HG03095 (cell line): ENCODE measurements at regions not wholly inside any gene's neighbourhood (a gene's known extent, or its start where the extent isn't known, plus 50 kb on each side); places are given as distances from the start of the nearest gene placed in this dataset.

ENCODE experiments used
- ATAC-seq: cut with Tn5 transposase; IDR thresholded peaks from one replicate; pipeline ENCODE4 v1.9.1; 2021; ENCODE audit warnings: moderate library complexity; ENCODE audit not compliant: unreplicated experiment

- no peak for ATAC-seq
Observed at GRCh38 chr12:126855768-126856167, 1411.2 kb upstream of the TMEM132C start.

GRCh38 chr12:126856958-126857357 is 1410.0 kb upstream of the TMEM132C start:
- no peak for ATAC-seq

DNA sequence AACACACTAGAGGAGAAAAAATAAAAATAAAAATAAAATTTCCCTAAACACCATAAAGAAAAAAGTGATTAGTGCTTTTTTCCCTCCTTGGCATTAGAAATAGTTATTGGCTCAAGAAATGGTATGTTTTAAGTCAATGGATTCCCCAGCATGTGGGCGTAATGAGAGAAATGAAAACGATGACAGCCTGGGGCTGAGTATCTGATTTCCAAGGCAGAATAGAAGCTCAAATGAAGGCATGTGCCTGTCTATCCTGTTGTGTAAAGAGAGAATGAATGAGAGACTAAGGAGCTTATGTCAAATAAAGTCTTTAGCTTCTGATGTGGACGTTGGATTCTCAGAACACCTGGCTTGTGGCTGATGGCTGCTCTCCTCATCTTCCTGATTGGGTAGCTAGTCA is 1408.4 kb upstream of the TMEM132C start:
- ATAC-seq: no peak

- no peak for ATAC-seq
Observed at GRCh38 chr12:126860210-126860609, 1406.8 kb upstream of the TMEM132C start.

GRCh38 chr12:126862500-126862899 is 1404.5 kb upstream of the TMEM132C start:
- no peak for ATAC-seq

- ATAC-seq: no peak
Observed at GRCh38 chr12:126869644-126870043, 1397.3 kb upstream of the TMEM132C start.

DNA sequence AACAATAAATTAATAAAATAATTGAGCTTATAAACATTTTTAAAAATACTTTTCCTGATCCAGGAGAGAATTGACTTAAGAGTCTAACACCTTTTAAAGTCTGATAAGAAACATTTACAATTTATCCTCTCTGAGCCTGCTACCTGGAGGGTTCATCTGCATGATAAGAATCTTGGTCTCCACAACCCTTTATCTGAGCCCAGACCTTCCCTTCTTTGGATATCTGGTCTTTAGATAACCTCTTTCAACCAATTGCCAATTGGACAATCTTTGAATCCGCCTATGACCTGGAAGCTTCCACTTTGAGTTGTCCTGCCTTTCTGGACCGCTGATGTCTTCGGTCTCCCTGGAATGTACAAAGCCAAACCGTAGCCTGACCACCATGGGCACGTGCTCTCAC is 1393.3 kb upstream of the TMEM132C start:
- ATAC-seq: no peak

DNA sequence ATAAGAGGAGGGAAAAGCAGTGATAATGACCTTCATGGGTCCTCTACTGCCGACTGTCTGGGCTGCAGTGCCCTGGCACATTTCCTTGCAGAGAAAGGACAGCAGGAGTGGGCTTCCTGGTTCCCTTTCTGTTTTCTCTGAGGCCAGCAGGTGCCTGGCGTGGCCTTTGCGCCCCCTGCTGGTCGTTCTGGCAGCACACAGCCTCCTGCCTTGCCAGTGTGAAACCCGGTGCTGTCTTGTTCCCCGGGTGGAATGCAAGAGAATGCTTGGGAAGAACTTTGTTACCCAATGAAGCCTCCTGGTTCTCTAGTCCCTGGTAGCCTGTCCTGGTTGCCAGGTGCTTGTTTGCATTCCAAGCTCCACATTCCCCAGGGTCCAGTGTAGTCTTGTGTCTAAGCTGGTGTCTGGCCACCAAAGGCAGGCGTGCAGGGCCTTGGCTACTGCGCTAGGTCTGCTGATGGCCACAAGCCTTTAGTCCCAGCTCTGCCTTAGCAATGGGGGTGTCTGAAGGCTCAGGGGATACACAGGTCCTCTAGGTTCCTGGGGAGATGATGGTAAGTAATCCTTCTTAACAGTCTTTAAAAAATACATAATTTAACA is 1392.4 kb upstream of the TMEM132C start:
- peak; percentile 81 for ATAC-seq

DNA sequence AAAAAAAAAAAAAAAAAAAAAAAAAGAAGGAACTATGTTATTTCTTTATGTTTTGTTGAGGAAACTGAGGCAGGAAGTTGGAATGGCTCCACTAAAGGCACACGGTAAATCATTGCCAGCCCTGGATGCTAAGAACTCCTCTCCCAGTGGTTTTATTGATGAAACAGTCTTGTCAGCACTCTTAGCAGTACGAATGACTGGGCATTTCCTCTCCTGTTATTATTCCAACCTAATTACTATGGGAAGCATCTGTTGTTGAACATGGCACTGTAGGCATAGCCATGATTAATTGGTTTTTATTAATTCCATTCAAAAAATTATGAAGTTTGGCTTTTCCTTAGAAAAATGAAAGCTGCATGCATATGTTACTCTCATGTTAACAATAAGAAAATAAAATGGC is 1387.1 kb upstream of the TMEM132C start:
- no peak for ATAC-seq

DNA sequence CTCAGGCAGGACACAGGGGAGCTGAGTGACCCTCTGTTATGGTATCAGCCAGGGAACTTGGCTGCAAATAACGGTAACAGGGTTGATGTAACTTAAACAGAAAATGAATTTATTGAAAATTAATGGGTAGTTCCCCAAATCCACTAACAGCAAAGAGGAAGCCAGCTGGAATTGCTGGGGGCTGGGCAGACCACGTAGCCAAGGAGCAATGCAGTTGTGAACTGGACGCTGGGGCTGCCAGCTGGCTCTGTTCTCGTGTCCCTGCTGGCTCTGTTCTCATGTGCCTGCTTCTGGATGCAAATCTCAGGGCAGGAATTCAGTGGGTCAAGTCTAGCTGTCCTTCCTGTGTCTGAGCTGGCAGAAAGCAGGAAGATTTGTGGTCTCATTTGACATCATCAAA is 1383.3 kb upstream of the TMEM132C start:
- ATAC-seq: no peak

DNA sequence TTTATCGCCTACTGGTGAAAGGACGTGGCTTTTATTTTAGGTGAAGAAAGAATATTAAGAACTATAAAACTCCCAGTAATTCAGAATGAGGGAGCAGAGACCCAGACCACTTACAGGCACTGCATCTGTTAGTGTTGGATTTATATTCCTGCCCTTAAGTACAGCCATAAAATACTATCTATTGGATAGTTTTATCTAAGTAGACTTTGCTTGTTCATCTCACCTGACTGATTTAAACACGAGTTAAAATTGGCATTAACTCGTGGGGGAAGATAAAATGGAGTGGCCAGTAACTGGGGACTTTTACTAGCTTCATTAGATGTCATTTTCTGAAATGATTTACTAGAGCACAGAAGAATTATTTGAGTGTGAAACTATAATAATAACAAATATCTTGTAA is 1377.5 kb upstream of the TMEM132C start:
- no peak for ATAC-seq

DNA sequence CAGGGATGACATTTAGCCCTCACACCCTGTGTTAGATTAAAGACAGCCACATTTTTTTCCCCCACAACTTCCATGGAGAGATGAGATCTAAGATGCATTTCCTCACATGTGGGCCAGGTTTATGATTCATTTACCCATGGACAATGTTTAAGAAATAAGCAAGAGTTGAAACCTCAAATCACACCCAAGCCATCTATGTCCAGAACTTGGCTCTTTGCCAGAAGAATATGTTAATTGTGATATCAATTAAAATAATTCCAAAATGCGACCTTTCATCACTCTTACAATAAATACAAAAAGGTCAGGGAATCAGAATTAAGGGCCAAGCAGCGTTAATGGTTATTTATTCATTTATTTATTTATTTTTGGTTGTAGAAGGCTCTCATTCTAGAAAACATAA is 1376.9 kb upstream of the TMEM132C start:
- ATAC-seq: no peak

GRCh38 chr12:126891789-126892188 is 1375.2 kb upstream of the TMEM132C start:
- no peak for ATAC-seq

DNA sequence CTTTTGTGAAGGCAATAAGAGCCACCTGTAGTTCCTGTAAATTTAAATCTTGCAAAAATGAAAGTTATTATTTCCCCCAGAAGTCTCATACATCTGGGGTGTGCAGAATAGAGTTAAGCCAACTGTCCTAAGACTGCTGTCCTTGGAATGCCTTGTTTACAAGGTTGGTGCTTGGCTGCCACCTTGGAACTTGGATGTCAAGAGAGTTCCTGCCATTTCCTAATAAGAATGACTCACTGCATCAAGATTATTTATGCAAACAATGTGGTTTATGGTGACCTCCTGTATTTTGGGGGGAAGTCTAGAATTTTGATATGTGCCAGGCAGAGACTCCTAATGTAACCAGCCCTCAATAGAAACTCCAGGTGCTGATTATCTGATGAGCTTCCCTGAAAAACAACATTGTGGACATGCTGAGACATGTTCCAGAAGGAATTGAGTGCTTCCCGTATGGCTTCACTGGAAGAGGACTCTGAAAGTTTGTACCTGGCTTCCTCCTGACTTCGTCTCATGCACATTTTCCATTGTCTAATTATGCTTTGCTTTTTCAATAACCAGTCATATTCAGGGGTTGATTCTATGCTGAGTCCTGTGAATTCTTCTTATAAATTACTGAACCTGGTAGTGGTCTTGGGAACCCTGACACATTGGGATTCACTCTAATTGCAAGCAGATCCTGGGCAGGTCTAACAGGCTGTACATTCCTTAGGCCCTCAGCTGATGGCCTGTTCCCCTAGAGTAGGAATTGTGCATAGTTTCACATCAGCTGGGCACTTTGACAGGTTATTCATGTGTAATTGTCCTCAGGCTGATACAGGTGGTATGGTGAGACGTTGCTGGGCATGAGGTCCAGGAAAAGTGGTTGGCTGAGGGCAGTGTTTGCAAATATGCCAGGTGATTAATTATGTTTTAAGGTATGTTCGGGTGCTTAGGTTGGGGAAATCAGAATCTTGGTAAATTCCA is 1370.7 kb upstream of the TMEM132C start:
- ATAC-seq: no peak

DNA sequence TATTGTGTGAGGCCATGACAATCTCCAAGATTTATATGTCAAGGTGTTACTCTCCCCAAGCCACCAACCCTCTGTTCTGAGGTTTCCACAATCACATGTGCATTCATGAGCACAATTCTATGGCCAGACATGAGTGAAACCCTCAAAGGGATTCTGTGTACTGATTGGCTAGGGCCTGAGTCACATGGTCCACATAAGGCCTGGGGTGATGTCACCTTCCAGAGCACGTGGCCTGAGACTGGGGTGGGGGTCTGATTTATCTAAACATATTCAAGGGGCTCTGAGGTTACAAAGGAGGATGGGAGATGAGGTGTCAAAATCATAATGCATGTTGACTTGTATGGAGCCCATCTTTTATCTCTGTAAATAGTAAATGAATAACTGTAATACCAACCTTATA is 1369.9 kb upstream of the TMEM132C start:
- ATAC-seq: no peak

DNA sequence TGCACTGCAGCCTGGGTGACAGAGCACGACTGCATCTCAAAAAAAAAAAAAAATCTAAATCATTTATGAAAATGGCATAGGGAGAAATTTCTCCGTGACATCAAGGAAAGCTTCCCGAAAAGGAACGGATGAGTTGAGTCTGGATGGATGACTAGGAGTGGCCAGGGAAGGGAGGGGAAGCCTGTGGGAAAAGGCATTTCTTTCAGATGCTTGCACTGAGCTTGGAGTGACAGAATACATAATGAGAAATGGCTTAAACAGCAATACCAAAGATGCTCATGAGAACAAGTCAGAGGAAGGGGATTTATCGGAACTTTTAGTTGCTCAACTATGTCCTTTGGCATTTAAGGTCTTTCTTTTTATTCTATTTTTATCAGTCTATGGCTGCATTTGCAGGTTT is 1369.2 kb upstream of the TMEM132C start:
- no peak for ATAC-seq

- no peak for ATAC-seq
Observed at GRCh38 chr12:126898562-126898961, 1368.4 kb upstream of the TMEM132C start.

DNA sequence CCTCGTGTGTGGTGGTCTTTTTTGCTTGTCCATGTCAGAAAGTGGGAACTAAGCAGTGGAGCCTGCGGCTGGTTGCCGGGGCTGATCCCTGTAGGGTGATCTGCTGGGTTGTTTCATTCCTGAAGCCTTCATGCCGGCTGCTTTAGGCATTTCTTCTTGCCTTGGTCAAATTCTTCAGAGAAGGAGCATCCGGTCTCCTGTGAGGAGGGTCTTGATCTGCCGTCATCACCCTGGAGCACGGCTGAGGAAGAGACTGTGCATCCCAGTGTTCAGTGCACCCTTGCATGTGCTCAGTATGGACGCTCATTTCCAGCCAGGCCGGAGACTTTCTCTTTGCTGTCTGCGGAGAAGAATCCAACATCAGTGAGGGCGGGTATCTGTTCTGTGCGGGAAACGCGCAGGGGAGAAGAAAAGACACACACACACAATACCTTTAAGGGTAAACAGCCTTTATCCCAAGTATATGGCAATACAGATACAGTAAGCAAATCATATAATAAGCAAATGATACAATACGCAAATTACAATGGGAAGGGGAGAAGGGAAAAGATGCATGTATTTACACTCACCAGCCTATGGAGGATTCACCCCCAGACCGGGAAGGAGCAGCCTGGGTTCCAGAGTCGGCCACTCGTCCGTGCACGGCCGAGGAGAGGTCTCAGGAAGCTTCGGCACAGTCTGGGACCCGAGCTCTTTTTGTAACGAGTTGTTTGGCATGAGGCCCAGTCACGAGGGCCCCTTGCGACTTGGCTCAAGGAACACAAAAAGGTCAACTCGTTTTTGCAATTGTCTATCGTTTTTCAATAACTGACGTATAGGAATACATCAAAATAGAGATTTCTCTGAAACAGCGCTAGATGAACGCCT is 1366.8 kb upstream of the TMEM132C start:
- ATAC-seq: no peak

- no peak for ATAC-seq
Observed at GRCh38 chr12:126903027-126903876, 1363.7 kb upstream of the TMEM132C start.

- ATAC-seq: no peak
Observed at GRCh38 chr12:126905752-126906151, 1361.2 kb upstream of the TMEM132C start.
